ENCODE measurements at regions not wholly inside any gene's neighbourhood (a gene's known extent, or its start where the extent isn't known, plus 50 kb on each side); places are given as distances from the start of the nearest gene placed in this dataset.

- Histone ChIP-seq H3K27ac (ENCODE audit: low read depth, low read length, poor library complexity, severe bottlenecking) (no peak overlapping the region), H3K79me2 (ENCODE audit: insufficient read depth, low read depth, low read length) (no peaks in the 10 kb centered on the region), H3K9me2 (ENCODE audit: insufficient read depth, low read length) (no peaks in the 10 kb centered on the region), H3K9me3 (ENCODE audit: low read length) (no peaks in the 10 kb centered on the region), H3K4me2 (ENCODE audit: low read length) (no peak overlapping the region), H3K4me1 (ENCODE audit: insufficient read depth, low read length, poor library complexity, severe bottlenecking) (no peaks in the 10 kb centered on the region), H3K4me3 (ENCODE audit: low read depth, low read length, poor library complexity, severe bottlenecking) (no peak overlapping the region), H4K20me1 (ENCODE audit: insufficient read depth, low read length) (no peaks in the 10 kb centered on the region), H3K36me3 (ENCODE audit: insufficient read depth, low read length) (no peaks in the 10 kb centered on the region), H2AFZ (ENCODE audit: low read length) (no peak overlapping the region)
- ChIA-PET POLR2A (no interaction called here), CTCF (ENCODE audit: unreplicated experiment) (no interaction called here)
- no peak for DNase-seq (ENCODE audit: low spot score)
- intact Hi-C loops (cut with micrococcal nuclease; ENCODE audit: unreplicated experiment), result no loop called here
- TF ChIP-seq EZH2phosphoT487 (IDR thresholded peaks at IDR 0.05; ENCODE audit: borderline replicate concordance, low read depth, low read length), result no peak
- TF ChIP-seq, protein P1, sequence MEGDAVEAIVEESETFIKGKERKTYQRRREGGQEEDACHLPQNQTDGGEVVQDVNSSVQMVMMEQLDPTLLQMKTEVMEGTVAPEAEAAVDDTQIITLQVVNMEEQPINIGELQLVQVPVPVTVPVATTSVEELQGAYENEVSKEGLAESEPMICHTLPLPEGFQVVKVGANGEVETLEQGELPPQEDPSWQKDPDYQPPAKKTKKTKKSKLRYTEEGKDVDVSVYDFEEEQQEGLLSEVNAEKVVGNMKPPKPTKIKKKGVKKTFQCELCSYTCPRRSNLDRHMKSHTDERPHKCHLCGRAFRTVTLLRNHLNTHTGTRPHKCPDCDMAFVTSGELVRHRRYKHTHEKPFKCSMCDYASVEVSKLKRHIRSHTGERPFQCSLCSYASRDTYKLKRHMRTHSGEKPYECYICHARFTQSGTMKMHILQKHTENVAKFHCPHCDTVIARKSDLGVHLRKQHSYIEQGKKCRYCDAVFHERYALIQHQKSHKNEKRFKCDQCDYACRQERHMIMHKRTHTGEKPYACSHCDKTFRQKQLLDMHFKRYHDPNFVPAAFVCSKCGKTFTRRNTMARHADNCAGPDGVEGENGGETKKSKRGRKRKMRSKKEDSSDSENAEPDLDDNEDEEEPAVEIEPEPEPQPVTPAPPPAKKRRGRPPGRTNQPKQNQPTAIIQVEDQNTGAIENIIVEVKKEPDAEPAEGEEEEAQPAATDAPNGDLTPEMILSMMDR (conservative IDR thresholded peaks at IDR 0.05; ENCODE audit: low read length), result no peak
- no TSS peak for BruUV-seq (replicated peaks)
These were observed 791.4 kb upstream of the CTNND2 start for GRCh38 chr5:12695651-12696050.

DNA sequence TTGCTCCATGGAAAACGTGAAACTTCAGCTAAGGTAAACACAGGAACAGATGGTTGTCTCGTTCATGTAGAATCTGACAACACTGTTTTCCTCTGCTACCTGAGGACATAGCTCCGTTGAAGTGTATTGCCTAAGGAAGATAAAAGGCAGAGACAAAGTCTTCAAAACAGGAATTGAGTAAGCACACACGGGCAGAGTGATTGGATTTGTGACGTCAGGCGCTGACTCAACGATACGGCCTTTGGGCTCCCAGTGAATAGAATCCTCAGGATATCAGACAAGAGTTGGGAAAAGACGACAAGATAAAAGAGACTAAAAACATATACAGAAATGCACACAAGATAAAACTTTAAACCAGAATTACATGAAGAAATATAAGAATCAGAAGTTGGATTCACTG, 787.1 kb upstream of the CTNND2 start:
- BruUV-seq (replicated peaks), result no TSS peak
- H2AFZ ChIP-seq (ENCODE audit: low read length), result no peak overlapping the region
- H3K27ac ChIP-seq (ENCODE audit: low read depth, low read length, poor library complexity, severe bottlenecking), result no peak overlapping the region
- DNase-seq (ENCODE audit: low spot score), result no peak
- POLR2A ChIA-PET, result no interaction called here
- TF ChIP-seq, protein P1 (conservative IDR thresholded peaks at IDR 0.05; ENCODE audit: low read length), result no peak
- no peak for TF ChIP-seq EZH2phosphoT487 (IDR thresholded peaks at IDR 0.05; ENCODE audit: borderline replicate concordance, low read depth, low read length)
- no peaks in the 10 kb centered on the region for H4K20me1 ChIP-seq (ENCODE audit: insufficient read depth, low read length)
- H3K4me1 ChIP-seq (ENCODE audit: insufficient read depth, low read length, poor library complexity, severe bottlenecking), result no peaks in the 10 kb centered on the region
- CTCF ChIA-PET (ENCODE audit: unreplicated experiment), result no interaction called here
- H3K4me3 ChIP-seq (ENCODE audit: low read depth, low read length, poor library complexity, severe bottlenecking), result no peak overlapping the region
- intact Hi-C loops (cut with micrococcal nuclease; ENCODE audit: unreplicated experiment), result no loop called here
- no peaks in the 10 kb centered on the region for H3K36me3 ChIP-seq (ENCODE audit: insufficient read depth, low read length)
- H3K79me2 ChIP-seq (ENCODE audit: insufficient read depth, low read depth, low read length), result no peaks in the 10 kb centered on the region
- H3K4me2 ChIP-seq (ENCODE audit: low read length), result no peak overlapping the region
- H3K9me3 ChIP-seq (ENCODE audit: low read length), result no peaks in the 10 kb centered on the region
- no peaks in the 10 kb centered on the region for H3K9me2 ChIP-seq (ENCODE audit: insufficient read depth, low read length)

DNA sequence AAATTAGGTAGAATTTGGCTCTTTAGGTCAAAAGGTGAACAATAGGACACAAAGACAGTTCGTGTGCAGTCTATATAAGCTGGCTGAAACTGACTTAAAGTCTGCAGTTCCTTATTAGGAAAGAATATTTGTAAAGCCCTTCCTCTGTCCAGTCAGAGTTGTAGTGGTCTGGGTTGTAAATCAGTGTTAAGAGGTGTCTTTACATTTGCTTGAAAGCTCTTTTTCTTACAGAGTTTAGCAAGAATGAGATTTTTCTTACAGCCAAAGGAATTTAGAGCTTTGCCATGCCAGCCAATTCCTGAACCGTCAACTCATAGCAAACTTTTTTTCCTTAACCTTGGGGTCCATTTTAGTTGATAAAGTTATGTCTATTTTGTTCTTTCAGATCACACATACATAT, 786.1 kb upstream of the CTNND2 start:
- no peaks in the 10 kb centered on the region for H4K20me1 ChIP-seq (ENCODE audit: insufficient read depth, low read length)
- ChIA-PET CTCF (ENCODE audit: unreplicated experiment) (no interaction called here), POLR2A (no interaction called here)
- no peak overlapping the region for H3K4me3 ChIP-seq (ENCODE audit: low read depth, low read length, poor library complexity, severe bottlenecking)
- no peaks in the 10 kb centered on the region for H3K79me2 ChIP-seq (ENCODE audit: insufficient read depth, low read depth, low read length)
- TF ChIP-seq EZH2phosphoT487 (IDR thresholded peaks at IDR 0.05; ENCODE audit: borderline replicate concordance, low read depth, low read length), result no peak
- TF ChIP-seq, protein P1 (conservative IDR thresholded peaks at IDR 0.05; ENCODE audit: low read length), result no peak
- H3K27ac ChIP-seq (ENCODE audit: low read depth, low read length, poor library complexity, severe bottlenecking), result no peak overlapping the region
- no peaks in the 10 kb centered on the region for H3K36me3 ChIP-seq (ENCODE audit: insufficient read depth, low read length)
- no peaks in the 10 kb centered on the region for H3K9me3 ChIP-seq (ENCODE audit: low read length)
- no peaks in the 10 kb centered on the region for H3K9me2 ChIP-seq (ENCODE audit: insufficient read depth, low read length)
- no TSS peak for BruUV-seq (replicated peaks)
- intact Hi-C loops (cut with micrococcal nuclease; ENCODE audit: unreplicated experiment), result no loop called here
- H2AFZ ChIP-seq (ENCODE audit: low read length), result no peak overlapping the region
- no peak overlapping the region for H3K4me2 ChIP-seq (ENCODE audit: low read length)
- no peaks in the 10 kb centered on the region for H3K4me1 ChIP-seq (ENCODE audit: insufficient read depth, low read length, poor library complexity, severe bottlenecking)
- no peak for DNase-seq (ENCODE audit: low spot score)
